ENCODE measurements at regions not wholly inside any gene's neighbourhood (a gene's known extent, or its start where the extent isn't known, plus 50 kb on each side); places are given as distances from the start of the nearest gene placed in this dataset.

GRCh38 chr16:48959747-48960146 lies 321.9 kb downstream of the CBLN1 start:
- Histone ChIP-seq H4K20me1 (ENCODE audit: insufficient read depth) (no peaks in the 10 kb centered on the region), H3K9me3 (ENCODE audit: control insufficient read depth in 1 of 2, insufficient read depth in 1 of 2, low read depth in 1 of 2, low read length in 2 of 2) (no peaks in the 10 kb centered on the region), H3K36me3 (ENCODE audit: control insufficient read depth in 1 of 2, insufficient read depth in 2 of 2, low read length in 2 of 2) (no peaks in the 10 kb centered on the region), H3K79me2 (ENCODE audit: insufficient read depth, low read length) (no peaks in the 10 kb centered on the region), H2AFZ (ENCODE audit: low read depth, low read length, poor library complexity, severe bottlenecking) (no peak overlapping the region), H3K9me2 (ENCODE audit: insufficient read depth) (no peaks in the 10 kb centered on the region), H3K9ac (ENCODE audit: low read length) (no peak overlapping the region), H3K4me3 (replicated peaks in 1 of 2; ENCODE audit: low read depth in 1 of 2, low read length in 2 of 2) (no peak overlapping the region), H3K4me2 (ENCODE audit: low read length) (peak overlapping the region; percentile 44), H3K27ac (ENCODE audit: low read depth, low read length) (no peak overlapping the region), H3K27me3 (ENCODE audit: insufficient read depth, low read length) (no peaks in the 10 kb centered on the region), H3K4me1 (ENCODE audit: control insufficient read depth in 1 of 2, insufficient read depth in 2 of 2, low read length in 2 of 2) (peaks cover 35 to 68% of the 10 kb centered on the region in 2 experiments)
- ChIA-PET POLR2A (no interaction called here), RAD21 (ENCODE audit: low non-redundant PET in 1 of 2, low total read pairs in 2 of 2, uncharacterized antibody in 2 of 2, unreplicated experiment in 2 of 2) (no interaction called here), CTCF (no interaction called here)
- ATAC-seq (no peak), DNase-seq (ENCODE audit: low read depth, low spot score) (no peak)
- no TSS peak for BruUV-seq (replicated peaks)
- intact Hi-C loops (cut with micrococcal nuclease): no loop called here
- TF ChIP-seq TCF7L2 (IDR thresholded peaks at IDR 0.05; ENCODE audit: borderline replicate concordance, extremely low read depth, insufficient read depth, insufficient read length) (no peak), ZNF274 (IDR thresholded peaks at IDR 0.05; ENCODE audit: low read depth, low read length) (no peak), RAD21 (IDR thresholded peaks at IDR 0.05; ENCODE audit: low read depth) (no peak), EZH2 (IDR thresholded peaks at IDR 0.05) (no peak), FOSL1 (IDR thresholded peaks at IDR 0.05; ENCODE audit: low read depth) (no peak), EGR1 (IDR thresholded peaks at IDR 0.05; ENCODE audit: low read depth) (no peak), REST (IDR thresholded peaks at IDR 0.05; ENCODE audit: low read depth) (no peak), ZFX (IDR thresholded peaks at IDR 0.05) (no peak), POLR2A (IDR thresholded peaks at IDR 0.05; ENCODE audit: borderline replicate concordance, extremely low read depth, insufficient read depth, insufficient read length) (no peak), SRF (IDR thresholded peaks at IDR 0.05; ENCODE audit: low read depth) (no peak), YY1 (IDR thresholded peaks at IDR 0.05; ENCODE audit: extremely low read depth, insufficient replicate concordance, low read depth, low read length) (no peak), POLR2AphosphoS5 (IDR thresholded peaks at IDR 0.05; ENCODE audit: low read depth, low read length) (no peak), CBX3 (IDR thresholded peaks at IDR 0.05; ENCODE audit: low read depth) (no peak), SIN3A (IDR thresholded peaks at IDR 0.05; ENCODE audit: low read depth) (no peak), SP1 (IDR thresholded peaks at IDR 0.05; ENCODE audit: low read depth) (no peak), JUND (IDR thresholded peaks at IDR 0.05) (no peak), EZH2phosphoT487 (IDR thresholded peaks at IDR 0.05; ENCODE audit: borderline replicate concordance) (no peak), MAX (IDR thresholded peaks at IDR 0.05) (no peak), CTCF (IDR thresholded peaks at IDR 0.05 in 2 of 3, conservative IDR thresholded peaks at IDR 0.05 in 1 of 3; ENCODE audit: borderline replicate concordance in 1 of 3, insufficient read depth in 1 of 3, low read depth in 2 of 3, low read length in 2 of 3) (no peak)
